Liver (tissue), 3 donors: ENCODE measurements at regions not wholly inside any gene's neighbourhood (a gene's known extent, or its start where the extent isn't known, plus 50 kb on each side); places are given as distances from the start of the nearest gene placed in this dataset.

Experiments used
- ATF3 ChIP-seq: IDR thresholded peaks from 2 replicates; pipeline ENCODE4 v1.6.1; 2016; ENCODE audit warnings: antibody characterized with exemption
- CTCF ChIP-seq: fragments of 150-350 bp; IDR thresholded peaks from 2 replicates; pipeline ENCODE4 v1.5.1; 2017; ENCODE audit warnings: improper control_type of control experiment, low read depth, low read length; ENCODE audit not compliant: missing input control
- JUND ChIP-seq, 2 donors: IDR thresholded peaks; 2 replicates each; pipeline ENCODE4 v1.6.1; 2016; ENCODE audit warnings: antibody characterized with exemption in 2 of 2
- REST ChIP-seq: IDR thresholded peaks from 2 replicates; pipeline ENCODE4 v1.6.1; 2016; ENCODE audit warnings: antibody characterized with exemption, mild to moderate bottlenecking
- TF ChIP-seq, protein P1 (sequence below): IDR thresholded peaks from 2 replicates; pipeline ENCODE4 v1.6.1; 2016; ENCODE audit warnings: antibody characterized with exemption
- donor health status: healthy.
- donor health status: healthy.

DNA sequence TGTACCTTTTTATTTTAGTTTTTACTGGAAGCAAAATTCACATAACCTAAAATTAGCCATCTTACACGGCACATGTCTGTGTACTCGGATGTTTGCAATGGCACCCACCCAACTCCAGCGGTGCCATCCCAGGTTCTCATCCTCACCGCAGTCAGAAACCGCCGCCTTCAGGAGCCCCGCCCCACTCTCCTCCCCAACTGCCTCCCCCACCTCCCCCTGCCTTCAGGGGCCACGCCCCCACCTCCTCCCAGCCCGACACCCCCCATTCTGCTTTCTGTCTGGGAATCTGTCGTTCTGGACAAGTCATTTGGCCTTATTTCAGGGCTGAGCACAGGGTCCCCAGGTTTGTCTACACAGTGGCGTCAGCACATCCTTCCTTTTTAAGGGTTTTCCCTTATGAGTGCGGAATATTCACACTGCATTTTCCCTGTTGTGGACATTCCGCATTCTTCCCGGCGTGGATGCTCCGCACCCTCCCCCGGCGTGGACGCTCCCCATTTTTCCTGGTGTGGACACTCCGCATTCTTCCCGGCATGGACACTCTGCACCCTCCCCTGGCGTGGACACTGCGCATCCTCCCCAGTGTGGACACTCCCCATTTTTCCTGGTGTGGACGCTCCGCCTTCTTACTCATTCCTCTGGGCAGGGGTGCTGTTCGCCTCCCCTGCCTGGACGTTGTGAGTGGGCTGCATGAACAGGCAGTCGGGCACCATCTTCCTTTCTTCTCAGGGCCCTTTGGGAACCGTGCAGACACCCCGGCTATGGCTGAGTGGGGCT is 135.4 kb upstream of the NKX1-1 start:
- no peak for TF ChIP-seq REST
- TF ChIP-seq CTCF: no peak
- TF ChIP-seq JUND (IDR thresholded peaks at IDR 0.05): no peak
- no peak for TF ChIP-seq ATF3
- TF ChIP-seq, protein P1, sequence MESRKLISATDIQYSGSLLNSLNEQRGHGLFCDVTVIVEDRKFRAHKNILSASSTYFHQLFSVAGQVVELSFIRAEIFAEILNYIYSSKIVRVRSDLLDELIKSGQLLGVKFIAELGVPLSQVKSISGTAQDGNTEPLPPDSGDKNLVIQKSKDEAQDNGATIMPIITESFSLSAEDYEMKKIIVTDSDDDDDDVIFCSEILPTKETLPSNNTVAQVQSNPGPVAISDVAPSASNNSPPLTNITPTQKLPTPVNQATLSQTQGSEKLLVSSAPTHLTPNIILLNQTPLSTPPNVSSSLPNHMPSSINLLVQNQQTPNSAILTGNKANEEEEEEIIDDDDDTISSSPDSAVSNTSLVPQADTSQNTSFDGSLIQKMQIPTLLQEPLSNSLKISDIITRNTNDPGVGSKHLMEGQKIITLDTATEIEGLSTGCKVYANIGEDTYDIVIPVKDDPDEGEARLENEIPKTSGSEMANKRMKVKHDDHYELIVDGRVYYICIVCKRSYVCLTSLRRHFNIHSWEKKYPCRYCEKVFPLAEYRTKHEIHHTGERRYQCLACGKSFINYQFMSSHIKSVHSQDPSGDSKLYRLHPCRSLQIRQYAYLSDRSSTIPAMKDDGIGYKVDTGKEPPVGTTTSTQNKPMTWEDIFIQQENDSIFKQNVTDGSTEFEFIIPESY: no peak
